H1 (cell line): ENCODE measurements at regions not wholly inside any gene's neighbourhood (a gene's known extent, or its start where the extent isn't known, plus 50 kb on each side); places are given as distances from the start of the nearest gene placed in this dataset.

Experiments
- EZH2 ChIP-seq: fragments of 200-600 bp; sonication (generic); IDR thresholded peaks from 2 replicates; pipeline ENCODE4 v1.7.1; 2012; ENCODE audit warnings: low read depth, mild to moderate bottlenecking, moderate library complexity, low read length, inconsistent platforms; ENCODE audit not compliant: severe bottlenecking
- NRF1 ChIP-seq: IDR thresholded peaks from 2 replicates; pipeline ENCODE4 v1.6.1; 2011; ENCODE audit warnings: mild to moderate bottlenecking, low read depth, low read length, improper control_type of control experiment
- POLR2AphosphoS5 ChIP-seq: IDR thresholded peaks from 2 replicates; pipeline ENCODE4 v1.6.1; 2011; ENCODE audit warnings: low read depth, low read length
- TF ChIP-seq, protein P1 (sequence below), 3 experiments: IDR thresholded peaks; 1 replicate in 2 of 3; 2 replicates in 1 of 3; pipeline versions ENCODE4 v1.5.1 to v1.6.1; 2011; ENCODE audit warnings: low read length in 3 of 3, mild to moderate bottlenecking in 3 of 3, inconsistent platforms in 2 of 3, low read depth in 1 of 3, moderate library complexity in 1 of 3; ENCODE audit not compliant: insufficient read depth in 1 of 3; ENCODE audit errors: control extremely low read depth in 1 of 3

- no peak for TF ChIP-seq POLR2AphosphoS5
- no peak for TF ChIP-seq NRF1
- TF ChIP-seq, protein P1, sequence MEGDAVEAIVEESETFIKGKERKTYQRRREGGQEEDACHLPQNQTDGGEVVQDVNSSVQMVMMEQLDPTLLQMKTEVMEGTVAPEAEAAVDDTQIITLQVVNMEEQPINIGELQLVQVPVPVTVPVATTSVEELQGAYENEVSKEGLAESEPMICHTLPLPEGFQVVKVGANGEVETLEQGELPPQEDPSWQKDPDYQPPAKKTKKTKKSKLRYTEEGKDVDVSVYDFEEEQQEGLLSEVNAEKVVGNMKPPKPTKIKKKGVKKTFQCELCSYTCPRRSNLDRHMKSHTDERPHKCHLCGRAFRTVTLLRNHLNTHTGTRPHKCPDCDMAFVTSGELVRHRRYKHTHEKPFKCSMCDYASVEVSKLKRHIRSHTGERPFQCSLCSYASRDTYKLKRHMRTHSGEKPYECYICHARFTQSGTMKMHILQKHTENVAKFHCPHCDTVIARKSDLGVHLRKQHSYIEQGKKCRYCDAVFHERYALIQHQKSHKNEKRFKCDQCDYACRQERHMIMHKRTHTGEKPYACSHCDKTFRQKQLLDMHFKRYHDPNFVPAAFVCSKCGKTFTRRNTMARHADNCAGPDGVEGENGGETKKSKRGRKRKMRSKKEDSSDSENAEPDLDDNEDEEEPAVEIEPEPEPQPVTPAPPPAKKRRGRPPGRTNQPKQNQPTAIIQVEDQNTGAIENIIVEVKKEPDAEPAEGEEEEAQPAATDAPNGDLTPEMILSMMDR (IDR thresholded peaks at IDR 0.05; ENCODE audit: control extremely low read depth in 1 of 3, insufficient read depth in 1 of 3, low read depth in 1 of 3, low read length in 3 of 3): no peak
- no peak for TF ChIP-seq EZH2
Measured at GRCh38 chr15:53829471-53829870, 70.0 kb upstream of the WDR72 start.
